Stimulated activated CD4-positive, alpha-beta T cell treated with anti-CD3 and anti-CD28 coated beads, TNF-alpha, amount 100 ng/mL, for 48 hours (primary cell): ENCODE measurements at regions not wholly inside any gene's neighbourhood (a gene's known extent, or its start where the extent isn't known, plus 50 kb on each side); places are given as distances from the start of the nearest gene placed in this dataset.
"Not testable (repeated sequence)": the region's sequence is repeated elsewhere in the genome, so short reads cannot be mapped to it uniquely, and the experiment has no call there.

ENCODE experiments used
- DNase-seq, 3 donors: peaks; one replicate each; pipeline ENCODE4 v3.0.0-alpha.2; 2020; ENCODE audit warnings: low read depth in 3 of 3

DNA sequence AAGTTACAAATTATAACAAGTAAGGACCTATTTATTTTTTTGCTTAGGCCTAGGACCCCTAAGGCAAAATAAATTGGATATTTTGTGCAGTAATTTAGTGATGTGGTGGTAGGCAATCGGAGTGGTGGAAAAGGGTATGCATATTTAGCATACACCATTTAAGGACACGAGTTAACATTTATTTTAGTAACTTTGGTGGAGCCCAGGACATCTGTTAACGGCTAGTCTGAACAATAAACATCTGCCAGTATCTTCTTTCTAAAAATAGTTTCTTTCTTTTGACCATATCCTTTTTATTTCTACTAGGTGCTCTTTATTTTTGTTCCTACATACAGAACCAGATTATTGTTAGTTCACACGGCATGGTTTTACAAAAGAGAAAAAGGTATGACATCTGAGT is 326.3 kb downstream of the CHL1 start:
- no peak for DNase-seq

DNA sequence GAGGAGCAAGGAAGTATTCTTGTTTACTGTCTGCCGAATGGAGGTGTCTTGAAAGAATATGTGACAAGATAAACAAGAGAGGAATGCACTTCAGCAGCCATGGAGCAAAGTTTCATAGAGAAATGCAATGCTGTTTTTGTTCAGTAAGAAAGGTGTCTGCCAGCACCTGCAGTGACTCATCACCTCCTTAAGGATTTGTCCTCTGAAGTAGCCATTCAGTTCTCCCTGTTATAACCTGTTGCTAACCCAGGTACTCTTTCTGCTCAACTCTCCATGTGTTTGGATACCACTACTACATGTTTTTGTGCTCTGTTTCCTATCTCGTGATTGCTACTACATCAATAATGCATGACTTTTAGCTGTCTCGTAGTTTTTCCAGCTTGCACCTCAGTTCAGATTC is 328.9 kb downstream of the CHL1 start:
- no peak for DNase-seq

DNA sequence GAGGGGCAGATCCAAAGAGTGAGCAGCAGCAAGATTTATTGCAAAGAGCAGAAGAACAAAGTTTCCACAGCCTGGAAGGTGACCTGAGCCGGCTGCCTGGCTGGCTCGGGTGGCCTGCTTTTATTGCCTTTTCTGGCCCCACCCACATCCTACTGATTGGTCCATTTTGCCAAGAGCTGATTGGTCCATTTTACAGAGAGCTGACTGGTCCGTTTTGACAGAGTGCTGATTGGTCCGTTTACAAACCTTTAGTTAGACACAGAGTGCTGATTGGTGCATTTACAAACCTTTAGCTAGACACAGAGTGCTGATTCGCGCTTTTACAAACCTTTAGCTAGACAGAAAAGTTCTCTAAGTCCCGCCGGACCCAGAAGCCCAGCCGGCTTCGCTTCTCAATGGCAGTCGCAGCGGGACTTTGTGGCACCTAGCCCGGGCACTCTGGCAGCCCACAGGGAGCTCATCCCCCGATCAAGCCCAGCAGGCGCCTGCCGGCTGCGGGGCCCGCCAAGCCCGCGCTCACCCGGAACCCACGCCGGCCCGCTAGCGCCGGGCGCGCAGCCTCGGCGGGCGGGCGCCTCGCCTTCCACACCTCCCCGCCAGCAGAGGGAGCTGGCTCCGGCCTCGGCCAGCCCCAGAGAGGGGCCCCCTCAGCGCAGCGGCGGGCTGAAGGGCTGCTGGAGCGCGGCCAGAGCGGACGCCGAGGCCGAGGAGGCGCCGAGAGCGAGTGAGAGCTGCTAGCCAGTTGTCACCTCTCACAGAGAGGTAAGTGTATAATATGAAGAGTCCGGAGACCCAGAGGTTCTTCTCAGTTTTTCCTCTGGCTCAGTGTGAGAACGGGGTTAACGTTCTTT is 339.2 kb downstream of the CHL1 start:
- DNase-seq: no peak

DNA sequence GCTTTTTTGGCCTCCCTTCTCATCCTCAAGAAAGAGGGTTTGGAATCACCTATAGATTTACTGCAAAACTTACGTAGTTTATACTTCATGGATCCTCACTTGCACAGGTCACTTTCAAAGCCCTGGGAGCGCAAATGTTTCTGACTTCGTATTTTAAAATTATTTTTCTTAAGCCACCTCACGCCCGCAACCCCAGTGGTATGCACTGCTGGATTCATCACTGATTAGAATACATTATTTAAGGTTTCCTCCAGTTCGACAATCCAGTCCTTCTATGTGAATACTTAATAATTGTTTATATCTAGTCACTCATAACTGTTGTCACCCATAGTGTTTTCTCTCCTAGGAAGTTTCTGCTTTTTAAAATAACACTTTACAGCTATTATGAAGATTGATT is 339.9 kb downstream of the CHL1 start:
- no peak for DNase-seq

DNA sequence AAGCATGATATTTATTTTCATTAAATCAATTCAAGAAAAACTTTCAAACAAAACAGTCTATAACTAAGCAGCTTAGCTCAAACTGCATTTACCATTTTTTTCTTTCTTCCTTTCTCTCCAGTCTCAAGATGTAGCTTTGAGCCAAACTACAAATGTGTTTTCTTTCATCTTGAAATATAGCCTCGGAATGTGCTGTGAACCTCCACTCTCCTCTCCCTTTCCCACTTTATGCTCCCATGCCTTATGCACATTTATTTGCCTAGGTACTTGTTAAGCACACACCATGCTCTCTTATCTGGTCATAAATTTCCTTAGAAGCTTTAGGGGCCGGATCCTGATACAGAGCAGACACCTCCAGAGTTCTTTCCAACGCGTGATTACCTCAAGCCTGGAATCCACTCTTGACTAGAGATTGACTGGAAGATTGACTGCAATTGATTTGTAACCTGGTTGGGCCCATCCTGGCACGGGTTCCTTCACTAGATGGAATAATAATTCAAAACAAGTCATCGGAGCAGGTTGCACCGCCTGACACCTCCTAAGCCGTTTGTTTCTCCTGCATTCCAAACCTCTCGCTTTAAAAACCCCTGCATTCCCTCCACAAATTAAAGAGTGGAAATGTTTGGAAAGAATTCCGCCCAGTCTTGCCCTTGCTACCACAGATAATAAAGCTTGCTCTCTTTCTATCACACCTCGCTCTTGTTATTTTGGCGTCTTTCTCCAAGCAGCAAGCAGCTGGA is 344.7 kb downstream of the CHL1 start:
- DNase-seq: no peak

DNA sequence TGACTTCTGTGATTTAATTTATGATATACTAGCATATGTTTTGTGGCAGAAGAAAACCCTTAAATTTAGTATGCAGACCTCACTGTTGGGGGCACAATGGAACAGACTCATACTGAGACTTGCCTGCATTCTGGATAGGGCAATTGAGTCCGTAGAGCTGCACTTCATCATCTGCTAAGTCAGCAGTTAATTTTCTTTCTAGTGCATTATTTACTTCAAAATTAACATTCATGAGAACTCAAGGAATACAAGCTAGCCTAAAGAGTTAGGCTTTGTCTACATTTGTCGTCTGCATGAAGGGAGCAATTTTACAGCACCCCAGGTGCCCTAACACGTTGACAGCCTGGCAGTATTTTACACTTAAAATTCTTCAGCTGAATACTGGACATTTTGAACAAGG is 345.5 kb downstream of the CHL1 start:
- DNase-seq: no peak

DNA sequence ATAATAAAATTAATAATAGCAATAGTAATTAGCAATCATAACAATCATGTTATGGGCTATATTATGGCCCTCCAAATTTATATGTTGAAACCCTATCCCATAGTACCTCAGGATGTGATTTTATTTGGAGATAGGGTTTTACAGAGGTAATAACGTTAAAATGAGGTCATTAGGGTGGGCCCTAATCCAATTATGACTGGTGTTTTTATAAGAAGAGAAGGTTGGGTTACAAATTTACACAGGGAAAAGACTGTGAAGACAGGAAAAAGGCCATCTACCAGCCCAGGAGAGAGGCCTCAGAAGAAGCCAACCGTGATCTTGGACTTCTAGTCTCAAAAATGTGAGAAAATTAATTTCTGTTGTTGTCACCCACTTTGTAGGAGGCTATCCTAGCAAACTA is 353.1 kb downstream of the CHL1 start:
- DNase-seq: no peak

DNA sequence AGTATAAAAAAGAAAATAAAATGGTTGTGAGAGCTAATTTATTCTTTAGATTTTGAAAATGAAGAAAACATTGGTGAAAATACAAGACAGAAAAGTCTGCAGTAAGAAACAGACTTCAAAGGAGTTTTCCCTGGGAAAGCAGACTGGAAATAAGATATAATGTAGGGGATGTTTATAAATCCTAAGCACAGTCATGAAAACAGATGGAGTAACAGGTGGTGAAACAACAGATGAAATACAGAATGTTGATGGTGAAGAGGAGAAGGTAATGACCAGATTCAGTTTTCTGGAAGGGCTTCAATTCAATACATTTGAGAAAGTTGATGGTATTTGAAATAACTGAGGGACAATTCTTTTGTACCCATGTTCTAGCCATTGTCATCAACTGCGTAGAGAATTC is 353.9 kb downstream of the CHL1 start:
- no peak for DNase-seq

DNA sequence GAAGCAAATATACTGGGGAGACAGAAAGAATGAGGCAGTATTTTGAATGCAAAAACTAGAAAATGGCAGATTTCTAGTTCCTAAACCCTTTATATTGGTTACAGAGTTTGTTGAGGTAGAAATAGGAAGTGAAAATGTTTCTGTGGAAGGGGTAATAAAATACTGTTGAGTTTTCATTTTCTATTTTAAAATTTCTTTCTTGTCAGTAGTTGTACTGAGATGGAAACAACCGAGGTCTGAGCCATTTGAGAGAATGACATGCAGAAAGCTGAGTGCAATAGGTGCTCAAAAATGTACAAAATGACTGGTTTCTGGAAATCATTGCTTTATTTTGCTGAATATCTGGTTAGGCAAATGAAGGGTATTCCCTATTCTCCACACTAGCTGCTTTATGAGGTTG is 361.4 kb downstream of the CHL1 start:
- no peak for DNase-seq

DNA sequence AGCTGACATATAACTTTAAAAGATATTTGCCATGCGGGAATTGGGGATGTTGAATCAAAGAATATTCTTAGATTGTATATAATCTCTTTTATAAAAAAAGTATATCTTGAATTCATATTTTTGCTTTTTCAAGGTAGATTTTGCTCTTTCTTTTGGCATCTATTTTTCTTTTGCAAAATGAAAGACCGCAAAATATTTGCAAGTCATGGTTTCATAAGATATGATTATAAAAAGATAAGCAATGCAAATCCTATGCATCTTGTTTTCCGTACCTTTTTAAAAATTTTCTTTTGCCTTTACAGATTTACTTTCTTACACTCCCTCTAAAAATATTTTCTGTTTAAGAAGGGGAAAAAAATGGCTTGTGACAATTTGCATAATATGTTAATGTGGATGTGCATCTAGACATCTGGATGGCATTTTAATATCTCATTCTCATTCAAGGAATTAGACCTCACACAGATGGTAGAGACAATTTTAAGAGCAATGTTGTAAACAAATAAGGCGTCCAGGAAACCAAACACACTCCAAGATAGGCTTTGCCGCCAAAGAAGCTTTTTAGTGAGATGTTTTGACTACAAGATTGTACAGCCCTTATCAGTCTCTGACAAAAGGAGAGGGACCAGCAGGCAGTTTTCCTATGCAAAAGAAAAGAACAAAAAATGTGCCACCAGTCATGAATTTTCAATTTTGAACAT is 371.1 kb downstream of the CHL1 start:
- DNase-seq: no peak

DNA sequence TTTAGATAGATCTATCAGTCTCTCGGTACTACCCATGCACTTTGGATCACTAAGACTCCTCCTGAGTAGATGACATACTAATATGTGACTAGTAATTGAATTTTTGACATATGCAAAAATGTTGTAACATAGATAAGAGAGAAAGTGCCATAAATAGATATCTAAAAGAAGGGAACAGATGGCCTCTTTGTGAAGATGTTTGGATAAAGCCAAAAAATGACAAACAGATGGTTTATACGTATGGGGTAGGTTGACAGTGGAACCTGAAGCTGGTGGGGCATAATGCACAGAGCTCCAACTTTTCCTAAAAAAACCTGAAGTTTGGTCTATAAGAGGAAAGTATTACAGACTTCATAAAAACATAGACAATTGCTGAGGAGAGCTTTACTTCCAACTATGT is 383.0 kb downstream of the CHL1 start:
- DNase-seq: not testable (repeated sequence)

DNA sequence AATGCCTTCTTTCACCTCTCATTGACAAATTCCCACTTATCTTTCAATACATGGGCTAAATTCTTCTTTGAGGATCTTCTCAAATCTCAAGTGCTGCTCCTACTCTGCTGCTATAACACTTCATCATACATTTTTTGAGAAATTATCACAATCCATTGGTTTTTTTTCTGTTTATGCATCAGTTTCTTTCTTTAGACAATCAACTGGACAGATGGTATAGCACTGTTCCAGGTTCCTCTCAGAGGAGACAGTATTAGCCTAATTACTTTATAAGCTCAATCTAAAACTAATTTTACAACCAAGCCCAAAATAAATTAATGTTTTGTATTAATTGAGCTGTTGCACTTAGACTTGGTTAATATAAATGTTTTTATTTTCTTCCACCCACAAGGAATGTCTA is 392.5 kb downstream of the CHL1 start:
- not testable (repeated sequence) for DNase-seq

DNA sequence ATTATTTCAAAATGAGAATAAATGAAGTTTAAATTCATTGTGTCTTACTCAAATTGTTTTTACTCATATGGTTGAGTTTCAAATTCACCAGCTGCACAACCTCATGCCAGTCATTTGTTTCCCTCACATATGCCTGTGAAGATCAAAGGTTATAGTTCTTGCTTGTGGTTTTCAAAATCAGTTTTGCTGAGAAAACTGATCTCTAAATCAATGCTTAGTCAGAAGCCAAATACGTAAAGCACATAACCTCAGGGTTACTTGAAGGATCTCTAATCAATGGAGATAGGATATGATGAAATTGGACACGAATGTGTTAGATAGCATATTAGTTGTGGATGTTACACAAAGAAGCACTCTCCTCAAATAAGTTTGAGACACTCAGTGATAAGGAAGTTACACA is 400.7 kb downstream of the CHL1 start:
- not testable (repeated sequence) for DNase-seq

DNA sequence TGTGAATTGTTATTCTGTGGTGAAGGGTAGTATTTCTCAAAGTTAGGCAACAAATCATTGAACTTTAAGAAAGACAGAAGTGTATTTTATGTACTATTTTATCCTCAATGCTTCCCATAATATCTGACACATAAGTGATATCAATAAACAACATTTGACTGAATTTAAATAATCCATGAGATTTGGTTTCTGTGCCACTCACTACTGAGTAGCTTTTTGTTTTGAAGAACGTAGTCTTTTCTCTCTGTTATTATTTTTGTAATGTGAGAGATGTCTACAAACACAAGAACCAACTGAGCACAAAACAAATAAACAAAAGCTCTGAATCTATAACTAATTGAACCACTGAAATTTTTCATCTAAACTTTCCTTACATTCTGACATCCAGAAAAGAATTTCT is 401.2 kb downstream of the CHL1 start:
- DNase-seq: not testable (repeated sequence)

DNA sequence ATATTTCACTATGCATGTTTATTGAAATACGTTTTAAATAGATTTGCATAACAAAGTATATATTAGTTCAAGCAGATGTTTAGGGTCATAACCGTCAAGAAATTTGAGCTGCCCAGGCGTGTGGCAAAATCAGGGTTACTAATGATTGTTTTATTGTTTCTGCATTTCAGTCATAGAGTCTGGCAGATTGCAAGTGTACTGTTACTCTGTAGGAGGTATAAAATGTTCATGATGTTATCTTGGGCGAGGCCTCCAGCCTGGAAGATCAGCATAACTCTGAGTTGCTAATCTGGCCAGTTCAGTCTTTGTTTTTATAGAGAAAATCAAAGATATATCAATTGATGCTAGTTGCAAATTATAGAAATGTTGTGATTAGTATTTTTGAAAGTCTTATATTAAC is 410.9 kb downstream of the CHL1 start:
- DNase-seq: not testable (repeated sequence)

DNA sequence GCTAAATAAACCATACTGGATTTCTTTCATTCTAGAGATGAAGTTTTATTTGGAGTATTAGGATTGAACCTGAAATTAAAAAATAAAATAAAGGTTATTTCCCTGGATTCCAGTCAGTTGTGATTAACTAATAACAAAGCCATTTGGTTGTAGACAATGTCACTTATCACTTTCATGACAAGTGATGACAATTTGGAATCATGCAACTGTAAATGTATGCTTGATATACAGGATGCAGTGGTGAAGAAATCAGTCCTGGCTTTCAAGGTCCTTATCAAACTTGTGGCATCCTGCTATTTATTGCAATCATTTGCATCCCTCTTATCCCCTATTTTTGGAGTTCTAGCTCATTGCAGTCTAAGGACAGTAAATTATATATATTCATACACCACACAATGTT is 425.2 kb downstream of the CHL1 start:
- DNase-seq: no peak

DNA sequence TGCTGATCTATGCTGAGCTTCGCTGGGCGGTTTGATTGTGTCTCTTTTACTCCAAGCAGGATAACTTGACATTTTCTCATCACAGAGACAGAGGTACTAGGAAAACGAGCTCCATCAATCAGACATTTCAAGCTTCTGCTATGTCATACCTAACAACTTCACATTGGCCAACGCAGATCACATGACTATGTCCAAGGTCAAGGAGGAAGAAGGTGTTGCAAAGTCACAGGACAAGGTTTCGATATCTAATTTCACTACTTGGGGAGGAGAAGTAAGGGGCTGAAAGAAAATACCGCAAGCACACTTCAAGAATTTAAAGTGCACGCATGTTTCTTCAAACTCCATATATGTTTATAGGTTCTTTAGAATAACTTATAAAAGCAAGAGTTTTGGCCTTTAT is 425.8 kb downstream of the CHL1 start:
- DNase-seq: no peak

DNA sequence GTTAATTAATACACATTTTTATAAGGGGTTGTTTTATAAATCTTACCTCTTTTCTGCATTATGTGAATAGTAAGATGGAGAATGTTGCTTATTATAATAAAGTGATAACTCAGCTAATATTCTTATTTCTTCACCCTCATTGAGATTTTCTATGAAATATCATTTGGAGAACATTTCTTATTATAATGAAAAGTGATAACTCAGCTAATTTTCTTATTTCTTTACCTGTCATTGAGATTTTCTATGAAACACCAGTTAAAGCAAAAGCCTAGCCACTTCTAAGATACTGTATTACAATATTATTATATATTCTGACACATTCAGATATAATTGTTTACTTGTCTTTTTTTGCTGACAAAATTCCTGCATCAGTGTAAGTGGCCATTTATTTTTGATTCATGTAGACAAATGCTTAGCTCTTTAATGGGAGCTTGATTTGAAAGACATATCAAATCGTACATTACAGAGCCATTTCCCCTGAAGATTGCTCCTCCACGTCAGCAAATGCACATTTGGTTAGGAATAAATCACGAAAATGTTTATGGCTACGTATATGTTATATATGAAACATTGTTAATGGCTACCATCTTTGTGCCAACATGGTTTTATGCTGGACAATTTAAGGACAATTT is 427.5 kb downstream of the CHL1 start:
- no peak for DNase-seq

DNA sequence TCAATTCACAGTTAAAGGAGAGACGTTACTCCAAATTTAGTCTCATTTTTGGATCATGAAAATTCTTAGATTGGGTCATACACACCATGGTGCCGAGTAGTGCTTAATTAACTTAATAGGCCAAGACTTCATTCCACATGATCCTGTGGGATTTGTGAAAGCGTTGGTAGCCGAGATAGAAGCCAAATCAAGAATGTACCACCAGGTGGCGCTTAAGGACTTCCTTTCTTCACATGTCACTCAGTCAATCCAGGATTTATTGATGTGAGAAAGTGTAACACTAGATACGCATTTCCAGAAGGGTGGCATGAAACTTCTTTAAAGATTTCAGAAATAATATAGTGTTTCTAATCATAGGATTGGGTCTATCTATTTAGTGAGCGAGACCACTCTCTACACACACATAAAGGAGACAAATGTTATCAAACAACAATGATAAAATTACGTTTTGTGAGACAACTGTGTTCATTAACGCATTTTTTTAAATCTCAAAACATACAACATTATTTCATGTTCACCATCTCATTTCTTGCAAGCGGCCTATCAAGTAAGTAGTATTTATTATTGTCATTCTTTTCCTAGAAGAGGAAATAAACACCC is 436.1 kb downstream of the CHL1 start:
- peak in 1 of 3 donors; percentile 18 for DNase-seq

DNA sequence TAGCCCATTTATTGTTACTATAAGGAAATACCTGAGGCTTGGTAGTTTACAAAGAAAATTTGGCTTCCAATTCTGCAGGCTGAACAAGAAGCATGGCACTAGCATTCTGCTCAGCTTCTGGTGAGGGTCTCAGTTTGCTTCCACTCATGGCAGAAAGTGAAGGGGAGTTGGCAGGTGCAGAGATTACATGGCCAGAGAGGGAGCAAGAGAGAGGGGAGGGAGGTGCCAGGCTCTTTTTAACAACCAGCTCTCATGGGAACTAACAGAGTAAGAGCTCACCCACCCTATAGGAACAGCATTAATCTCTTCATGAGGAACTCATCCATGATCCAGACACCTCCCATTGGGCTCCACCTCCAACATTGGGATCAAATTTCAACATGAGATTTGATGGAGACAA is 437.9 kb downstream of the CHL1 start:
- DNase-seq: no peak

DNA sequence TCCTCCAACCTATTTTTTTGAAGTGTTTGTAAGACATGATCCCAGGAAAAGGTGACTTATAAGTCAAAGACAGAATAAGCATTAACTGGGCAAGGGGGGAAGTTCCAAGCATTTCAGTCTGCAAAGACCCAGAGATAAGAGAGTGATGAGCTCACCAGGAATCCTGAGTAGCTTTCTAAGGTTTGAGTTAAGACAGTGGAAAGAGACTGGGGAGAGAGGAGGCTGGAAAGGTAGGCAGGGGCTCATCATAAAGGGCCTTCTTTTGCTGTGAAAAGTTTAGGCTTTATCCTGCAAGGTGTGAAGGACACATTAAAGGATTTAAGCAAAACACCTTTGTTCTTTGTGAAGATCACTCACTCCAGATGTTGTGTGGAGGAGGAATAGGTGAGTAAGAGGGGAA is 438.8 kb downstream of the CHL1 start:
- DNase-seq: no peak

DNA sequence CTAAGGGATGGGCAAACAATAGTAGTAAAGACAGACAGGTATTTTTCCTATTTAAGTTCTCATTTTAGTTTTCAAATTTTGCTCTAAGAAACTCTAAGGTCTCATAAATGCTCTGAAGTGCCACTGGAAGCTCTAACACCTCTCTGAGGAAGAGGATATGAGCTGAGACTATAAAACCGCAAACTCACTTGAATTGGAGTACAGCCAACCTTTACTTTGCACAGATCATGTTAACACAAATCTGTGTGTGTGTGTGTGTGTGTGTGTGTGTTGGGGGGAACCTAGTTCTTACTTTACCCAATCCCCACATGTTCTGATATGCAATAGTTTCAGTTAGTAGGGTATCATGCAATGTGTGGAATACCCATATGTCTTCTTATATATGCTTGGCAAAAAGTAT is 446.8 kb downstream of the CHL1 start:
- no peak for DNase-seq
